Islet precursor cell (in vitro differentiated cells): ENCODE measurements at regions not wholly inside any gene's neighbourhood (a gene's known extent, or its start where the extent isn't known, plus 50 kb on each side); places are given as distances from the start of the nearest gene placed in this dataset.

Experiments used
- DNase-seq: peaks from one replicate; pipeline ENCODE4 v3.0.0-alpha.2; 2018

- DNase-seq, result no peak
Measured at GRCh38 chr6:165985281-165985805, 182.3 kb downstream of the TBXT start.

DNA sequence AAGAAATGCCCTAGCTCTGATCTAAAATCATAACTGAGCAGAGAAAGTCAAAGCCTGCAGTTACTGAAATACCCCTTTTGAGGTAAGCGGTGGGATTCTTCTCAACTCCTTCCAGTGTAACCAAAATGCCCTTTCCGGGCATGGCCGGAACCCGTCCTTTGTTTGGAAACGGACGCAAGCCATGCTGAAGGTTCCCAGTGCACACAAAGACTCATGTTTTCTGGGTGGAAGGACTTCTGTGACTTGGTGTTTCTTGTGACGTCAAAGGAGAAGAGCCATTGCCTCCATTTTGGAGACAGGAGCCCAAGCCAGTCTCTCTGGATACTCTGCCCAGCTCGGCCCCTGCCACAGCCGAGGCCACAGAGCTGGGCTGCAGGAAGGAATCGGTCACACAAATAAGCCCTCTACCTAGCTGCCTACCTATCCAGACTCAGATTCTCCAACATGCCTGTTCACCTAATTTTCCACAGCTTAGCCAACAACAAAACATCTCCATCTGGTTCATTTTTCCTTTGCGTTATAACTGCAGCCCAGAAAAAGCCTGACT, 182.8 kb downstream of the TBXT start:
- DNase-seq, result no peak

GRCh38 chr6:165983112-165984072, 184.3 kb downstream of the TBXT start:
- DNase-seq, result no peak

DNA sequence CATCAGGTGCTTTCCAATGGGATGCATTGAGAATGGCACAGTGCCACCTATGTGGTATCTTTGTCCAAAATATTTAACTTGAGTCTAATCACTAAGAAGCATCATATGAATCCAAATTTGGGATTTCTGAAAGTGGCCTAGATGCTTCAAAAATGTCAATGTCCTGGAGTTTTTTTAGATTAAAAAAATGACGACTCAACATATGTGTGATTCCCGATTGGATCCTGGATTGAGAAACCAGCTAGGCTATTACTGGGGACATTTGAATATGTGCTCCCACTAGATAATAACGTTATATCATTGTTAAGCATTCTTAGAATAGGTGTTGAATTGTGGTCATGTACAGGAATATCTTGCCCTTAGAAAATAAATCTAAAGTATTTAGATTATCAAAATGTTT, 189.2 kb downstream of the TBXT start:
- DNase-seq, result no peak

GRCh38 chr6:165976684-165977083, 191.0 kb downstream of the TBXT start:
- DNase-seq, result no peak

GRCh38 chr6:165974817-165975216, 192.8 kb downstream of the TBXT start:
- no peak for DNase-seq

GRCh38 chr6:165973473-165973872, 194.2 kb downstream of the TBXT start:
- no peak for DNase-seq

DNA sequence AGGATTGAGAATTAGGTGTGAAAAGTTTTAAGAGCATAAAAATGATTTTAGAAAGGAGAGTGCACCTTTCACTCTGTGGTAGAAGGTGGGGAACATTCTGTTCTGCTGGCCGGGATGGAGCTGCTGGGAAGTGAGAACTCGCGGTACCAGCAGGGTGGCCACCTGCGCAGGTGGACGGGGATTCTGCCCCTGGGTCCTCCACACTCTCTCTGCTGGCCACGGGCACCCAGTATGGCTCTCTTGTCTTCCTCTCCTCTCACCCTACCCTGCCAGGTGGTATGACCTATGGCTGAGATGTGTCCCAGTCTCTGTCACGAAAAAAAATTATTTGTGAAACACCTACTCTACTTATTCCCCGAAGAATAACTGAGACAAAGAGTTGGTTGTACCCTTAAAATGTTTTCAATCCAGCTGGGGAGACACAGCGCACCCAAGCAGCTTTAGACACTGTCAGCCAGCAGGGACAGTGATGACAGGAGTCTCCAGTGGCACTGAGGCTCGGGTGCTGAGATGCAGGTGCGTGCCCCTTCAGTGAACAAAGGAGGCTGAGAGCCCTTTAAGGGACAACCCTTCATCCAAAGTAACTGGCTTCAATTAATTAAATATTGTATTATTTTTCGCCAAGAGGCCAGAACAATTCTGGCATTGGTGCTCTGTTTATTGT, 195.4 kb downstream of the TBXT start:
- DNase-seq, result no peak

DNA sequence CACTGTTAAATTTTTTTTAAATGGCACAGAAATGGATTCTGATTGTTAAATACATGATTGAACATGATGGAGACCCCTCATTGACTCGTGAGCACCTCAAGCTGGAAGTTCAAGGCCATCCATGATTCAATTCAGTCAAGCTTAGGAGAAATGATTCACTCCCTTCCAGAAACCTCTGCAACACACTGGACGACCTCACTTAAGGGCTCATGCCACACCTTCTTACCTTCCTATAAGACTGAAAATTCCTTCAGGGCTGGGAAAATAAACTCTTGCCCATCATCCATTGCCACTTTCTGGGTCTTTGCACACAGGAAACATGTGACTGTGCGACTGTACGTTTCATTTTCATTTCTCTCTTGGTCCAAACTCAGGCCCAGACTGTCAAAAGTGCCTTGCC, 196.4 kb downstream of the TBXT start:
- DNase-seq, result no peak

GRCh38 chr6:165970001-165970400, 197.7 kb downstream of the TBXT start:
- DNase-seq, result no peak

DNA sequence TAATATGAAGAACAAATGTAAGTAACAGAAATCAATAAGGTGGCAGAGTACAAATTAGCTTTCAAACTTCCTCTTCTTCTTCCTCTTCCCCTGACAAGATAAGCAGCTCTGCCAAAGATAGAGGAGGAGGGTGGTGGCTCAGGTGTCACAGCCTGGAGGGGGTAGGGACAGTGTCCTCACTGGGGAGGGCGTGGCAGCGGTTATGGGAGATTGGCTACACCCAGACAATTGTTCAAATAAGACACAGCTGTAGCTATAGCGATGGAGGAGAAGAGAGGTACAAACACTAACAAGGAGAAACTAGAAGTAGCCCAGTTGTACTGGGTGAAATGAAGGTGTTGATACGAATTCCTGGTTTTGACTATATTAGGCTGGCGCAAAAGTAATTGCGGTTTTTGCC, 198.5 kb downstream of the TBXT start:
- no peak for DNase-seq

DNA sequence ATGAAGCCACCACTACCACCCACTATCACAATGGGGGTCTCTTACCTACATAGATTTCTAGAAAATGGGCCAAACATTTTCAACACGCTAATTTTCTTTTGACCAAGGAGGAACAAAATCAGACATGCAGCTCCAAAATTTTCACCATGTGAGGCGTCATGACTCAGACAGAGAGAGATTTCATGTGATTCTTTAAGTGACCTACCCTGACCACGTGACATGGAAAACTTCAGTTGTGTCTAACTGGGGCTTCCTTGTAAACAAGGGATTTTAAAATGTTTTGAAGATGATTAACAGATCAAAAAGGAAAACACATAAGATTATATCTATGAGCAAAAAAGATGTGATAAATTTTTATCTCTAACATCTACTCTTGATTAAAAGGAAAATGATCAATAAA, 199.2 kb downstream of the TBXT start:
- no peak for DNase-seq

DNA sequence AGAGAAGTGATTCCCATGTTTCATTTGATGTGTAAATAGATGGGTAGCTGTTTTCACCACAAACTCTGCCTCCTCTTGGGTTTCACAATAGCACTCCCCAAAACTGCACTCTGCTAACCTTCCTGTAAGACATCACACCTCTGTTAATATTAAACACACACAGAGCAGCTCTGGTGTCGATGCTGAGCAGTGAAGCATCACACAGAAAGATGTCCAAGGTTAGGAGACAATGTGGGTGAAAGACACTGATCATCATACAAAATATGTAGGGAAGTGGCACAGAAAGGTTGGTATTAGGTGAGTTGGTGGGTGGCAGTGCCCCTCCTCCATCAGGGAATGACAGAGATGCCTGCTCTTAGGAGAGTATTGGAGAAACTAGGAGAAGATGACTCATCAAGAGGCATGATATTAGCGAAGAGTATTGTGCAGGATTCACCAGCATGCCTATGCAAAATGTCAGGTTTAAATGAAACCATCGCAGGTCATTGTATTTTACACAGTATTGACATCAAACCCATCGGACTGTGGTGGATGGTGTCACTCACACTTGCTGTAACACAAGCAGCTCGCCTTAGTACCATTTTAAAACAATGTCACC, 199.7 kb downstream of the TBXT start:
- no peak for DNase-seq

DNA sequence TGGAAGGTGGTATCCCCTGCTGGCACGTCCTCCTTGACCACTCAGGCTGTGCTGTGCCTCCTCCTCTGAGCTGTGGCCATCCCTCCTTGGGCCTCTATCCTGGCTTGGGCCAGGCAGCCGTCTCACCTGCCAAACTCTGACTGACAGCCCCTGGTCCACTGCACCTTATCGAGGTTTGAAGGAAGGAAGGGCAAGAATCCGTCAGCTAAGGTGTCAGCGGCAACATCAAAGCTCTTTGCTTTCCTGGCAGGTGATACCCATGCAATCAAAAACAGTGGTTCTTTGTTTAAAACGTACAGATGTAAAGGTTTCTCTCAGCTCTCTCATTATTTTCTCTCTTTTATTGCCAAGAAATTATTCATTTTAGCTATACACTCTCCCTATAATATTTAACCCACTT, 203.9 kb downstream of the TBXT start:
- no peak for DNase-seq

GRCh38 chr6:165962366-165962765, 205.3 kb downstream of the TBXT start:
- no peak for DNase-seq

GRCh38 chr6:165961233-165961632, 206.4 kb downstream of the TBXT start:
- no peak for DNase-seq

DNA sequence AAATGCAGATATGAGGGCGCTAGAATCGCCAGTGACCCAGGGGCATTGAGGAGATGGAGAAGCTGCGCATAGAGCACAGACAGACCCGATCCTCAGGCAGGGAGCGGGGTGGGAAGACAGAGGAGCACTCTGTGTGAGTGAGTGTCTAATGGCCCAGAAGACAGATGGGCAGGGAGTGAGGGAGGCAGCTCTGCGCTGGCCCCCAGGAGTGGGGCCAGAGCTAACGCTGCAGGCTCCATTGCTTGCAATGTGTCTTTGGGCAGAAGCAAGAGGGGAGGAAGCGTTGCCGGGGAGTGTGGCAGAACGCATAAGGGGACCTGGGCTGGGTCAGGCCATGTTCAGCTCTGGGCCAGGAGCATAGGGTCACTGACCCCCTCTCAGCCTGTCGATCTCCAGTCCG, 207.0 kb downstream of the TBXT start:
- DNase-seq, result no peak

- DNase-seq, result peak; percentile 32
Measured at GRCh38 chr6:165959627-165960026, 208.0 kb downstream of the TBXT start.

- peak; percentile 12 for DNase-seq
Measured at GRCh38 chr6:165956874-165957273, 210.8 kb downstream of the TBXT start.

DNA sequence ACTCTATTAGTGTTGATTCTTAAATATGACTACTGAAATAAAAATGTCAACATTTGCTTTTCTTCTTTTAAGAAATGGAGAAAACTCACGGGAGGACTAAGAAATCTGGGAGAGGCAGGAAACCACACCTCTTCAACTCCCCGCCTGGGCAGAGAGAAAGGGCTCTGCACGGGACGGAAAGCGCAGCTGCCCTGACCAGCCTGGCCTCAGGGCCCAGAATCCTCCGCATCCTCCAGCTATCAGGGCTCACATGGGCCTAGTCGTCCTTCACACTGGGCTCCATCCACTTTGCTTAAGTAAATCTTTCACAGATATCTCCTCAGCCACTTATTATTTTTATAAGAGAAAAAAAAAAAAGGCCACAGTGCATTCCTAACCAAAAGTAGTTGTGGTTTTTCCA, 215.1 kb downstream of the TBXT start:
- peak; percentile 12 for DNase-seq

DNA sequence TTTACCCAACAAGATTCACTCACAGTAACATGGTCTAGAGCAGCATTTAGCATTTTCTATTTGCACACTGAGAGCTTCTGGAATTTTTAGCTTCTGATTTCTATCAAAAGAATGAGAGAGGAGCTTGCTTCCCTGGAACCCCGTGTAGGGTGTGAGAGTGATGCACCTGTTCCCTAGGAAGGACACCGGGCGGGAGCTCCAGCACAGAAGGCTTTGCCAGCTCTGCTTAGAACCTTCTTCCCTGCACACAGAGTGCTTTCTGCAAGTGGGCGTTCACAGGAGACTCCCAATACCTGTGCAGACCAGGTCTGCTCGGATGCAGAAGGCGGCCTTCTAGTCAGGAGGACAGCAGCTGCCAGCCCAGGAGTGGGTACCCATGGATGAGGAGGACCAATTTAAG, 217.3 kb downstream of the TBXT start:
- DNase-seq, result no peak

DNA sequence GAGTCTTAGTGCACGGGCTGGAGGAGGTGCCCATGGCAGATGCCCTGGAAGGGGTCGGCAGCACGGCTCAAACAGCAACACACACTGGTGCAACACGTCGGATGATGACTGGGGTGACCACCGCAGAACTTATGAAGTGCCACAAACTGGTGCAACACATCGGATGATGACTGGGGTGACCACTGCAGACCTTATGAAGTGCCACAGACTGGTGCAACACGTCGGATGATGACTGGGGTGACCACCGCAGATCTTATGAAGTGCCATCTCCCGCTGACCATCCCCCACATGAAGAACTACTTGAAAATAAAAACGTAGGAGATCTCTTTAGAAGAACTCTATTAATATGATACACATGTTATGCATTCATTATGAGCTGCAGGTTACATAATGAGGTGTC, 218.3 kb downstream of the TBXT start:
- no peak for DNase-seq

GRCh38 chr6:165944002-165944466, 223.6 kb downstream of the TBXT start:
- DNase-seq, result no peak
